GM18505 (cell line): ENCODE measurements at regions not wholly inside any gene's neighbourhood (a gene's known extent, or its start where the extent isn't known, plus 50 kb on each side); places are given as distances from the start of the nearest gene placed in this dataset.

Source experiments
- ATAC-seq: cut with Tn5 transposase; IDR thresholded peaks from one replicate; pipeline ENCODE4 v1.9.1; 2021; ENCODE audit not compliant: unreplicated experiment
- POLR2A ChIP-seq: IDR thresholded peaks from 4 replicates; pipeline ENCODE4 v1.6.1; 2011; ENCODE audit warnings: borderline replicate concordance; ENCODE audit not compliant: insufficient read depth, insufficient read length; ENCODE audit errors: extremely low read depth

DNA sequence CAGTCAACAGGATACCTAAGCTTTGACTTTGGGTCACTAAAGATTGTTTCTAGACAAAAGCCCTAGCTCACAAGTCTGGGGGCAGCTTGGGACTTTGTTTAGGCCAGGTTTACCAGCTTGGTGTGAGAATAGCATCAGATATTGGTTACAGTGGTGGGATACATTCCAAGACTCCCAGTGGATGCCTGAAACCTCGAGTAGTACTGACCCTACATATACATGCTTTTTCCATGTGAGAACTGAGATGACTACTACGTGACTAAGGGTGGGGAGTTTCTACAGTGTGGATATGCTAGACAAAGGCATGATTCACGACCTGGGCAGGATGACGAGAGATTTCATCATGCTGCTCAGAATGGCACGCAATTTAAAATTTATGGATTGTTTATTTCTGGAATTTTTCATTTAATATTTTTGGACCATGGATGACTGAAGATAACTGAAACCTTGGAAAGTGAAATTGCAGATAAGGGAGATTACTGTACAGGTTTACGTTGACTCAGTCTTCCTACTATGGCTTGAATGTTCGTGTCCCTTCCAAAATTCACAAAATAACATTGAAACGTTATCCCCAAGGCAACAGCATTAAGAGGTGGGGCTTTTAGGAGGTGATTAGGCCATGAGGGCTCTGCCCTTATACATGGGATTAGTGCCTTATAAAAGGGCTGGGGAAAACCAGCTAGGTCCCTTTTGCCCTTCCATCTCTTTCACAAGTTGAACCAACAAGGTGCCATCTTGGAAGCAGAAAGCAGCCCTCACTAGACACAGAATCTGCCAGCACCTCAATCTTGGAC, 50.2 kb upstream of the CTAGE1 start:
- TF ChIP-seq POLR2A = no peak
- no peak for ATAC-seq

DNA sequence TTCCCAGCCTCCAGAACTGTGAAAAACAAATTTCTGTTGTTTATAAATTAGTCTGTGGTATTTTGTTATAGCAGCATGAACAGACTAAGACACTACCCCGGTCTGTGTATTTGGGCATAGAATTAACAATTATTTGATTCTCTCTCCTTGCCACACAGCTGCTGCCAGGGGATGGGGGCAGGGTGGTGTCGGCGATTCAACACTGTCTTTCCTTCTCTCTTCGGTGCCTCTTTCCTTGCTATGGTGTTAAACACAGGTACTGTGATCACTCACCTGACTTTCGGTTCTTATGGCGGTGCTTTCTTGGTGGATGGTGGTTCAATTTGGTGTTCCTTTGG, 50.8 kb upstream of the CTAGE1 start:
- ATAC-seq = no peak
- TF ChIP-seq POLR2A = no peak

DNA sequence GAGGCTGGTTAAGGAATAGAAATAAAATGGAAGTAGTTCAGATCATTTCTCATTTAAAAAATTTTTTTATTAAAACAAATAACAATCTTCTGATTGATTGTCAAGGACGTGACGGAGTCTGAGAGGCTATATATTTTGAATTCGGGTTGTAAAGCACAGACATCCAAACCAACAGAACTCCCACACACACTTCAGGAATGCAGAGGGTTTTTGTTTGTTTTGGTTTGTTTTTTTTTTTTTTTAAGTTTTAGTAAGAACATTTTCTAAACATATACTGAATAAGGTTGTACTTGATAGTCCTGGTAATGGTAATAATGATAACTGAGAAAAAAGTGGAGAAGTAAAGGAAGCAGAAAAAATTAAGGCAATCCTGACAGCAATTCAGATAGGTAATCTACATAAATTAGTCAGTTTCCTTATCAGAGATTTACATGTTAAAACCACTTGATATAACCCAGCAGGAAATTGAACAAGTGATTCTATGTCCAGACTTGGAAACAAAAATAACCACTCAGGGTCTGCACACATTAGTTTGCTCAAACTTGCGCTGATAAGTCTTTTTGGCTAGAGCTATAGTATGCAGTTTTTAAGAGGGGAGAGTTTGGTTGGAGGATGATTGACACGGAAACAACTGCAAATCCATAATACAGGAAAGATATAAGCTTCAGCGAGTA, 51.5 kb upstream of the CTAGE1 start:
- no peak for ATAC-seq

DNA sequence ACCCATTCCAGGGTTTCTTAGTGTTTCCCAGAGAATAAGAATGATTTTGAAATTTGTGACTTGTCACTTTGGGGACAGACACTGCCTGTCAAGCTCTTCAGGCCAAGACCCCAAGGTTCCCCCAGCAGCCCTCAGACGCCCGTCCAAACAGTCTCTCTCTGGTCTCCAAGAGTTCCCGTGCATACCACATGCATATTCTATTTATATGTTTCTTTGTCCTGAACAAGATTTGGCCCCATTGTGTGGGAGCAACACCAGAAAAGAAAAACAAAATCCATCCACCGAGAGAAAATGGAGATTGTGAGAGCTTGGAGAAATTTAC, 52.2 kb upstream of the CTAGE1 start:
- TF ChIP-seq POLR2A = no peak
- ATAC-seq = no peak

More for the DNA sequence above, 51.5 kb upstream of the CTAGE1 start:
- TF ChIP-seq POLR2A = no peak

DNA sequence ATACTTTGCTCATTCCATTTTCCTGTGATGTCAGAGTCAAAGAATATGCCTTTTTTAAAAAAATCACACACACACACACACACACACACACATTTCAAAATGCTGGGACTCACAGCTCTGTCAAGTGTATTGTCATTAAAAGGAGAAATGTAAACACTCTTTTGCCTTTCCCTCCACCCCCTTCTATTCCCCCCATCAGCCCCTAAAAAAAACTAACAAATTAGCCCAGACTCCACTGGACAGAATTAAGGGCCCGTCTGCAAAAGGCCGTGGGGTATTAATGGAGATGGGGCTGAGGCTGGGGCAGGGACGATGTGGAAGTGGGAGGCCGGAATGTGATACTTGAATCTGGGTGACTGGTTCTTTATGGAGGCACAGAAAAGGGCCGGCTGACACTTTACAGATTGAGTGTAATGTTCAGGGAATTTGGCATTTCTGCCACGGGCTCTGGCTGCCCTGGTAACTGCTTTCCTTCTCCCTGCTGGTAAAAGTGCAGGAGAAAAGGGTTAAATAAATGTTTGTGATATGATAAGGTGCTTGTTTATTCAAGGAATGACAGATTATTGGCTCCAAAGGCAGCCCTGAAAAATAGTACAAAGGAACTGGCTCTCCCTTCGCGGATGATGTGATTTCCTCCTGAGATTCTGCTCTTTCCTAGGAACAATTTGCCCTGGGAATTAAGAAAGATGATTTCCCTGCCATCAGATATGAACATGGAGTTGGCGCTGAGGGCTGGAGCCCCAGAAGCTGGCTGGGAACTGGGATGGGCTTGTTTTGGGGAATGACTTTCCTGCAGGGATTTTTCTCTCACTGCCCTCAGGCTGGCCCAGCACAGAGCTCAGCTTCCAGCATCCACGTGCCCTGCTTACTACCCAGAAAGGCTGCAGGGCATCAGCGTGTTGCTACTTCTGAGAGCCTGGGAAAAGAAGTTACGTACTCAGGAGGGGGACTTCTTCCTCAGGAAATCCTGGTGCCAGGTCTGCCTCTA, 52.8 kb upstream of the CTAGE1 start:
- no peak for TF ChIP-seq POLR2A
- ATAC-seq = no peak

DNA sequence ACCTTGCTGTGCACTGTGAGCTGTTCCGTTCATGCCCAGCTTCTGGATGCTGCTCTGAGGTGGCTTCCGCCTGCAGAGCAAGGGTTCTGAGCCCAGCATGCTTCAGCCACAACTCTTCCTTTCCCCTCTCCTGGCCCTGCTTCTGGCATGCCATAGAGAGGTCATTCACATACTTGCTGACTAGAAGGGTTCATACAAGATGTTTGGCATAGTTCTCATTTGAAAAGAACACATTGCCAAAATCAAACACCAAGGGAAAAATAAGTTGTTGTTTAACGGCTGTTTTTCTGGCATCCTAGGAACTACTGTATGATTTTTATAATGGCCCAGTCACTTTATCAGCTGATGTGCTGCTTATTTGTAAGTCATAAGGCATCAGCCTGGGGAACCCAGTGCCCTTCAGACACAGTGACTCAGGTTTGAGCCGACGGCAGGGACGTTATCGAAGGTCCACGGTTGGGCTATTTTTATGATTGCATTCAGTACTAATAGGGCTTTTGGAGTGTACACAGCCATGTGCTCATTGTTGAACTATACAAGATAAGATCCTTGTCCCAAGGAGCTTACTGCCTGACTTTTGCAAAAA, 53.9 kb upstream of the CTAGE1 start:
- TF ChIP-seq POLR2A = no peak
- ATAC-seq = no peak

DNA sequence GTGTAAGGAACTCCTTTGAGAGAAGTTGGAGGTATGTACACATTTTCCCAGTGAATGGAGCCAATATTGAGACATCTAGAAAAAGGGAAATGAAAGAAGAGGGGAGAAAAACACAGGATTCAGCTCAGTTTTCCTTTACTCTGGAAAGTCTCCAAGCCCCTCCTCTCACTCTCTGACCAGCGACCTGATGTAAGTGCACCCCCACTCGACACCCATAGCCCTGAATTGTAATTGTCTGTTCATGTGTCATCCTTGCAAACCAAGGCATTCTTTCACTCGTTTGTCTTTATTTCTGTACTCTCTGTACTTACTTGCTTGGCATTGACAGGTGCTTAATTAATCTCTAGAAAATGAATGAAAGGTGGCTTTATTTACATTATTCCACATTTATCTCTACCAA, 55.7 kb upstream of the CTAGE1 start:
- no peak for TF ChIP-seq POLR2A
- no peak for ATAC-seq

DNA sequence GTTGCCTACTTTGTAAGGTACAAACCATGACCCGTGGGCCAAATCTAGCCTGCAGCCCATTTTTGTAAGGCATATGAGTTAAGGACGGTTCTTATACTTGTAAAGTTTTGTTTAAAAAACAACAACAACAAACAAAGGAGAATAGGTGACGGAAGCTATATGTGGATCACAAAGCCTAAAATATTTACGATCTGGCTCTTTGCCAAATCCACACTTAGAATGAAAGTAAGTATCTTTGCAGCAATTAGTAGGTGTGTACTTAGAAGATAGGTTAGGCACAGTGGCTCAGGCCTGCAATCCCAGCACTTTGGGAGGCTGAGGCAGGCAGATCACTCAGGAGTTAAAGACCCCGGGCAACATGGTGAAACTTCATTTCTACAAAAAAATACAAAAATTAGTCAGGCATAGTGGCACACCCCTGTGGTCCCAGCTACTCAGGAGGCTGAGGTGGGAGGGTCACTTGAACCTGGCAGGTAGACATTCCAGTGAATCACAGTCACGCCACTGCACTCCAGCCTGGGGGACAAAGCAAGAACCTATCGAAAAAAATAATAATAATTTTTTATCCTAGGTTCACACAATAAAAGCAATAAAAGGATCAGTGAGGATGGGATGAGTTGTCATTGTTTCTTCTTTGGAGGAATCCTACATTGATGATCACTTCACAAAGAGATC, 57.8 kb upstream of the CTAGE1 start:
- TF ChIP-seq POLR2A = no peak
- no peak for ATAC-seq

DNA sequence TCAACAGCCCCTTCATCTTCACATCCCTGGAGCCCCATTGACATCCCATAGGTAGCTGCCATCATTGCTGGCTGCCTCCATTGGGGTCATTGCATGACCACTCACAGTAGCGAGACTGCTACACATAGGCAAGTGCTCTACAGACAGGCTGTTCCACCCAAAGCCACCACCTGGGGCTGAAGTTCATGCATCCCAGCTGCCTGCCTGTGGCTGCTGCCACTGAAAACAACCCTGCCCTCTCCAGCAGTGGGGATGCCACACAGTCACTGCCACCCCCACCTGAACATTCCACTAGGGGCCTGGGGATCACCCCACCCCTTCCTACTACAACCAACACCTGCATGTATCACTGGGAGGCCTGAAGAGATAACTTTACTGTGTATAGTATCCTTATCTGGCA, 59.5 kb upstream of the CTAGE1 start:
- no peak for ATAC-seq
- no peak for TF ChIP-seq POLR2A

DNA sequence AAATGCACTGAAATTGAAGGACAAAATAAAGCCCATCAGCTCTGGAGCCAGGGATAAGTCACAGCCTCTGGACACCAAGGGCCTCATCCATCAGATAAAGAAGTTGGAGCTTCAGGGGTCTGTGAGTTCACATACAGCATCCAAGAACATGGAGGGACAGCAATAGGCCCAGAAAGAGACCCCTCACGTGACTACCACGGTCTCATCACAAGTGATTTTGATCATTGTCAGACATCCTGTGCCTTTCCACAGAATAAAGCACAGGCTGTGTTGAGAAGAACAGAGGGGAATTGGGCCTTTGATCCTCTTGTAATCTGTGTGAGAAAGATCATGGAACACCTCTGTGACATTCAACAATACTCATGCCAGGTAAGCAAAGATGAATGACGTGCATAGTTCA, 65.2 kb upstream of the CTAGE1 start:
- no peak for ATAC-seq
- TF ChIP-seq POLR2A = no peak

DNA sequence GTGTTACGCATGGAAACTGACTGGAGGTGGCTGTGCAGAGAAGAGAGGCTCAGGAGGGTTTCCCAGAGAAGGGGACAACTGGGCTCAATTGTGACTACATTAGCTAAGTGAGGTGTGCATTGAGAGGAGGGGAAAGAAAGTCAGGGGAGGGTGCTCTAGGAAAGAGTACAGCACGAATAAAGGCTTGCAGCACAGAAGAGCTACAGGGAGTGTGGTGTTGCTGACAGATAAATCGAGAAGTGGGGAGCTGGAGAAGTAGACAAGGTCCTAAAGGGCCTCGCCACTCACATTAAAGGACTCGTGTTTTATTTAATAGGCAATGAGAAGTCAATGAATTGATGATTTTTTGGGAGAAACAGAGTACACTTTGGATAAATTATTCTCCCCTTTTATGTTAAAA, 65.7 kb upstream of the CTAGE1 start:
- TF ChIP-seq POLR2A = no peak
- no peak for ATAC-seq

DNA sequence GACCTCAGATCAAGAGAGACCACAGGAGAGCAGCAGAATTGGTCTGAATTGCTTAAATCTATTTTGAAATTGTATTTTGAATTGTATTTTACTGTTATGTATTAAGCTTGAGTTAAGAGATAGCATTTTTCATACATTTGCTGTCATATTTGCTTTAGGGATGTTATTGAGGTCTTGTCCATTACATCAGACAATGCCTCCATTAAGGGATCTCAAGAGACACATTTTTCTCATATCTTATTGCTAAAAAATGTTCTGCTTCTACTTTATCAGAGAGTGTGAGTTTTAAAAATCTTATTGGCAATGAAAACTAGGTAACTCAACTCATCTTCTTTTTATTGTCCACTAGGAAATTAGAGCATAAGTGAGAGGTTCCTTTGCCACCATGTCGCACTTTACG, 66.8 kb upstream of the CTAGE1 start:
- ATAC-seq = no peak
- TF ChIP-seq POLR2A = no peak

DNA sequence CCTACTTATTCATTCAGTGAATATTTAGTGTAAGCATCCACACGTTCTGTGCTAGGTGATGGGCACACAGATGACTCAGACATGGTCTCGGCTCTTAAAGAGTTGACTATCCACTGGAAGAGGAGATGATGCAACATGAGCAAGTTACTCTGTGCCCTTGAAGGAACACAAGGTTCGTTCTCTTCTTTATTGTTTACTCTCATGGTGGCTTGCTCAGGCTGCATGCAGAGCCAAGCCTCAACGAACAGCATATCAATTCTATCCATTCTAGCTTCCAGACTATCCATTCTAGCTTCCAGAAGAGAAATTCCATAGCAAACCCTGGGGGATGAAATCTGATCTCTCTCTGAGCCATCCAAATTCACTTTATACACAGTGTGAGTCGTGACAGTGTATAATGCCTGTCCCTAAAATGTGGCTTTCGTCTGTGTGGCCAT, 68.1 kb upstream of the CTAGE1 start:
- no peak for ATAC-seq
- no peak for TF ChIP-seq POLR2A
